Jurkat, Clone E6-1 (cell line): ENCODE measurements at regions not wholly inside any gene's neighbourhood (a gene's known extent, or its start where the extent isn't known, plus 50 kb on each side); places are given as distances from the start of the nearest gene placed in this dataset.
A peak's percentile ranks its signal among the peaks of the same experiment; 100 is the strongest.
"Not testable (repeated sequence)": the region's sequence is repeated elsewhere in the genome, so short reads cannot be mapped to it uniquely, and the experiment has no call there.

Experiments
- DNase-seq: peaks from one replicate; pipeline ENCODE4 v3.0.0-alpha.2; 2011; ENCODE audit warnings: low read depth, low spot score
- H3K4me3 ChIP-seq: 2 replicates; pipeline ENCODE4 v1.5.1; 2011; ENCODE audit warnings: mild to moderate bottlenecking, low read length, control low read depth, moderate library complexity

DNA sequence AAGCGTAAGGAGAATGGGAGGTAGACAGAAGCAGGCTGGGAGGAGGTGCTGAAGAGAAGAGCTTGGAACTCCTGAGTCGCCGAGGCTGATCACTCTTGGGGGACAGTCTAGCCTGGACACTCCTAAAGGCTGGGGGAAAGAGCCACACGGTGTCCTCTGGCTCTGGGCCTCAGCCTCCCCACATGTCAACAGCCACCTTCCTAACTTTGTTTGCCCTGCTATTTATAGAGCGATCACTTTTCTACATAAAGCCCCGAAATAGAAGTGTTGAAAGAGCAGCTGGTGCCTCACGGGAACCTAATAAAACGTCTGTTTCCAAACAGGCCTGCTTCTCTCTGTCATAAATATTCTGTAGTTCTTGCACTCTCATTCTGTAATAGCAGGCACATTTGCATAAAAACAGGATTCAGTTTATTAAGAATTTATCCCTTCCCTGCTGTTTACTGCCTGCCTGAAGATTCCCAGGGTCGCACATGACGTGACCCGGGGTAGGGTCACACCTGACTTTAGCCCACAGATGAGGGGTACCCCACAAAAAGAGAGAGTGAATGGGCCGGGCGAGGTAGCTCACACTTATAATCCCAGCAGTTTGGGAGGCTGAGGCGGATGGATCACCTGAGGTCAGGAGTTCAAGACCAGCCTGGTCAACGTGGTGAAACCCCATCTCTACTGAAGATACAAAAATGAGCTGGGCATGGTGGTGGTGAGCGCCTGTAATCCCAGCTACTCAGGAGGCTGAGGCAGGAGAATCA is 212.5 kb downstream of the TOMM20 start:
- no peak for DNase-seq
- H3K4me3 ChIP-seq: no peak overlapping the region

DNA sequence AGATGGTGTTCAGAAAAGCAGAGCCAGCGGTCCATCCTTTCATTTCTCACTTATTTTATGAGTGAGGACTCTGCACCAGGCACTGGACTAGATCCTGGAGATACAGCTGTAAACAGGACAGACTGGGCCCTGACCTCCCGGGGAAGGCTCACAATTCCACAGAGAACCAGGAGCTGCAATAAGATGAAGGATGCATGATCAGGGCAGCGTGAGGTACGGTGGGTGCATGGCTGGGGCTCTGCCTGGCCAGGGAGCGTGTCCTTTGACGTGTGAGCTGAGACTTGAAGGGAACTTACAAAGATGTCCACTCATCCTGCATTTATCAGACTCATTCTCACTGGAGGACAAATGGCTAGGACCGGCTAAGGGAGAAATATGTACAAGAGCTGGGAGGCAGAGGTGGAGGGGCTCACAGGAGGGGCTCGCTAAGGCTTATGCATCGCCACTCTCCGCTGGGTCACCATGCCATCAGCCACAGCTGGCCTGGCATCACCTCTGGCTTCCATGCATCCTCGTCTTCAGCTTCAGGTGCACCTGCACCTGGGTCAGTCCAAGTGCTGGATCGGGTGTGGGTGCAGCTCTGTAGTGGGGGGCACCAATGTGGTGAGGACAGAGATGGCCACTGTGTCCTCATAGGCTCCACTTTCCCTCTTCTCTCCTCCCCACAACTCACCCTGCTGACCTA is 213.9 kb downstream of the TOMM20 start:
- H3K4me3 ChIP-seq: no peak overlapping the region
- DNase-seq: no peak

DNA sequence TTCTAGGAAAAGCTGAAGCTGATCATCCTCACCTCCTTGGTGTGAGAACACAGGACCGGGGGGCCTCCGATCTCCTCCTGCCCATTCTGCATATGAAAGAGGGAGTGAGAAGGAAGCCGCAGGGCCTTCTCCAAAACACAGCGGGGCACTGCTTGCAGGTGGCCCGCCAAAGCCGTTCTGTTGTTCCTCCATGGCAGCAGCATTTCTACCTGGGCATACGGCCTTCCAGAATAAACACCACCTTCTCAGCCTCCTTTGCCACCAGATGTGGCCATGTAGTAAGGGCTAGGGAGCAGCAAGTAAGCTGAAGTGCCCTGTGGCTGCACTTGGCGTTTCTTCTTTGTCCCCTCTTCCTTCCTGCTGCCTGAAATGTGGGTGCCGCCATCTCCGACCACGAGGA is 214.9 kb downstream of the TOMM20 start:
- no peak overlapping the region for H3K4me3 ChIP-seq
- DNase-seq: no peak

DNA sequence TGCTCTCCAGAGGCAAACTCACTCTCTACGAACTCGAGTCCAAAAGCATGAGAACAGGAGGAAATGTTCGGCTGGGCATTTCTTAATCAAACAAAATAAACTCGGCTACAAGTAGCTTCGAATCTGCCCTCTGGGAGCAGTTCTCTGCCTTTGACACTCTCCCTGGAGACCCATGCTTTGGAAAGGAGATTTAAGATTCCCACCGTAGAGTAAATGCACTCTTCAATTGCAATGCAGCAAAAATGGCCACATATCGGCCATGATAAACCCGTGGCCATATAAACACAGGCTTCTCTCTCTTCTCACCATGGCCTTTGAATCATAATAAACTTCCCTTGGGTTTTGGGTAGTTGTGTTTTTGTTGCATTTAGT is 215.4 kb downstream of the TOMM20 start:
- no peak overlapping the region for H3K4me3 ChIP-seq
- DNase-seq: no peak

DNA sequence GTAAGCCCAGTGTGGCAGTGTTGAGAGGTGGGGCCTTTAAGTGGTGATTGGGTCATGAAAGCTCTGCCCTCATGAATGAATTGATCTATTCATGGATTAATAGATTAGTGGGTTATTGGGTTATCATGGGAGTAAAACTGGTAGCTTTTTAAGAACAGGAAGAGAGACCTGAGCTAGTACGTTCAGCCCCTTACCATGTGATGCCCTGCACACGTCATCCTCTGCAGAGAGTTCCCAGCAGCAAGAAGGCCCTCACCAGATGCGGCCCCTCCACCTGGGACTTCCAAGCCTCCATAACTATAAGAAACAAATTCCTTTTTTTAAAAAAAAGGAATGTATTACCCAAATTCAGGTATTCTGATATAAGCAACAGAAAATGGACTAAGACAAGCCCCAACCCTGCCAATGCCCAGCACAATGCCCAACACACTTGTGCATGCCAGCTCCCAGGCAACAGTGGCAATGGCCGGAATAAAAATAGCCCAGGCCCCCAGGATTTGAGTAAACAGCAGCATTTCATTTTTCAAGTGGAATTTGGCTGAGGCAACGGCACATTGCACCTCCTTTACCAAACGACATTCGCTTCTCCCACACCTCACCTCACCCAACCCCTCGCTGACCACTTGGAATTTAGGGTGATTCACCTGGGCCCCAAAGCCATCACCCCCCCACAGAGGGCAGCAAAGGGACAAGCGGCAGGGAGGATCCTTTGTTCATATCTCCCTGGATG is 215.9 kb downstream of the TOMM20 start:
- DNase-seq: no peak
- H3K4me3 ChIP-seq: no peak overlapping the region

DNA sequence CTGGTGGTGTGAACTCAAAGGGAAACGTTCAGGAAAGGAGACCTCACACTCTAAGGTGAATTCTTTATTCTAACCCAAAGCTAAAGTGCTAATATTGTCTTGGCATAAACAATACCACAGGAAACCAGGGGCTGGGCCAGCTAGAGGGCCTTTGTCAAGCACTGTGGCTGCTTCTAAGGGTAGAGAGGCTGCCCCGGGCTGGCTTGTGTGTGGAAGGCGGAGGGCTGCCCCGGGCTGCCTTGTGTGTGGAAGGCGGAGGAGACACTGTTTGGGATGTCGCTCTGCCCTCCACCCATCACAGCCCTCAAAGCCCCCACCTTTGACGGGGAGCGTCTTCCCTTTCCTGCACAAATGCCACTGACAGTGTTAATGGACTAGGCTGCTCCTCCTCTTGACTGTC is 216.8 kb downstream of the TOMM20 start:
- no peak for DNase-seq

DNA sequence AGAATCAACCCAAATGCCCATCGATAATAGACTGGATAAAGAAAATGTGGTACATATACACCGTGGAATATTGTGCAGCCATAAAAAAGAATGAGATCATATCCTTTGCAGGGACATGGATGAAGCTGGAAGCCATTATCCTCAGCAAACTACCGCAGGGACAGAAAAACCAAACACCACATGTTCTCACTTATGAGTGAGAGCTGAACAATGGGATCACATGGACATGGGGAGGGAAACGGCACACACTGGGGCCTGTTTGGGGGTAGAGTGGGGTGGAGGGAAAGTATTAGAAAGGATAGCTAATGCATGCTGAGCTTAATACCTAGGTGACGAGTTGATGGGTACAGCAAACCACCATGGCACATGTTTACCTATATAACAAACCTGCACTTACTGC is 217.5 kb downstream of the TOMM20 start:
- DNase-seq, H3K4me3 ChIP-seq: not testable (repeated sequence)

More for the DNA sequence above, 216.8 kb downstream of the TOMM20 start:
- no peak overlapping the region for H3K4me3 ChIP-seq

DNA sequence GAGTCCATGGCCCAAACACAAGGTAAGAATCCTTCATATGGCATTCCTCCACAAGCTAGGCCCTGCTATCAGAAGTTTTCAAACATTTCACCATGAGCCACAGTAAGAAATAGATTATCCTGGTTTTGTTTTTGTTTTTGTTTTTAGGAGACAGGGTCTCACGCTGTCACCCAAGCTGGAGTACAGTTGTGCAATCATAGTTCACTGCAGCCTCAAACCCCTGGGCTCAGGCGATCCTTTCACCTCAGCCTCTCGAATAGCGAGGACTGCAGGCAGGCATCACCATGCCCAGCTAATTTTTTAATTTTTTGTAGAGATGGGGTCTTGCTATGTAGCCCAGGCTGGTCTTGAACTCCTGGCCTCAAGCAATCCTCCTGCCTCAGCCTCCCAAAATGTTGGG is 218.8 kb downstream of the TOMM20 start:
- DNase-seq: no peak
- H3K4me3 ChIP-seq: no peak overlapping the region

DNA sequence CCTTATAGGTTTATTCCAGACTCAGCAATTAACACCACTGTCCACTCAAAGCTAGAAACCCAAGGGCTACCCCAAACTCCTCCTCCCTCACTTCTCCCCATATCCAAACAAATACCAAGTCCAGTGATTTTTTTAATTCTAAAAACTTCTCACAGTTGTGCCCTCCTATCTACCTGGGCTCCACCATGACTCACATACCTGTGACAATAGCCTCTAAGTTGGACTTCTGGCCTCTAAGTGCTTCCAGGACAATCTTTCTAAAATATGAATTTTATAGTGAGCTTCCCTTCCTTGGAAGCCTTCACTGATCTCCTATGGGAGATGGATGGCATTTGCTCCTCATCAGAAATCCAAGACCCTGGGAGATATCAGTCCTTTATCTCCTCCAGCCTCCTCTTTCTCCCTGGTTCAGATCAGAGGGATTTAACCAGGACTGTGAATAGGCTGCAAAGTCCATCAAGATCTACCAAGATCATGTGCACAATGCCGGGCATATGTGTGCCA is 219.3 kb downstream of the TOMM20 start:
- DNase-seq: no peak
- no peak overlapping the region for H3K4me3 ChIP-seq

DNA sequence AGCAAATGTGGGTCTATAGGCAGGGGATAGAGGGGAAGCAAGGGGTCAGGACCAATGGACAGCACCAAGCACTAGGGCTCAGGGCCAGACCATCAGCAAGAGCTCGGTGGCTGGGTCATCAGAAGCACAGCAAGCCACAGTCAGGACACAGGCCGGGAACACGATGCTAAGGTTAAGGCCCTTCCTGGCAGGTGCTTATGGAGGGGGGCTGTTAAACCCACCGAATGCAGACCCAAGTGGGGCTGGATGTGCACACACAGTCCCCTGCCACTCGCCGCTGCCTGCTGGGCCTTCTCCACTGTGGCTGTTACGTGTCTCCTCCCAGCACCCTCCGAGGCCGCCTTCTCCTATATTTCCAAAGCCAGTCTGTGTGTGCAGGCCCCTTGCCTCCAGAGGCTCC is 220.1 kb downstream of the TOMM20 start:
- no peak overlapping the region for H3K4me3 ChIP-seq

DNA sequence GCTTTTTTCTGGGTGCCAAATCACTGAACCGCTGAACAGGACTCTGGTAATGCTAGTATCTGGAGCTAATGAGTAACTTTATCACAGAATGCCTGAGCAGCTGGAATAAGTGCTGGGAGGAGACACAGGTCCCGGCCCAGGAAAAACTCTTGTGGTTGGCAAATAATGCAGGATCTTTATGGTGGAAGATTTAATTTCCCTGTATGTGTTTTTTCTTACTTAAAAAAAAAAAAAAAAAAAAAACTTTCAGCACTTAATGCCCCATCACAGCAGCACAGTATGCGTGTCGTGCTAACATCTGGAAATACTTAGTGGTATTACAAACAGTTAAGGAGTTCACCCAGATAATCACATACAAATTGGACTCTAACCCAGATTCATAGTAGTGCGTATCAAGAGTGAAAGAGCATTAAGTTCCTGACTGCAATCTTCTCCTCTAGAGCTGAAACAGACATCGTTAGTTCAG is 220.7 kb downstream of the TOMM20 start:
- no peak overlapping the region for H3K4me3 ChIP-seq
- DNase-seq: no peak

More for the DNA sequence above, 220.1 kb downstream of the TOMM20 start:
- DNase-seq: no peak

DNA sequence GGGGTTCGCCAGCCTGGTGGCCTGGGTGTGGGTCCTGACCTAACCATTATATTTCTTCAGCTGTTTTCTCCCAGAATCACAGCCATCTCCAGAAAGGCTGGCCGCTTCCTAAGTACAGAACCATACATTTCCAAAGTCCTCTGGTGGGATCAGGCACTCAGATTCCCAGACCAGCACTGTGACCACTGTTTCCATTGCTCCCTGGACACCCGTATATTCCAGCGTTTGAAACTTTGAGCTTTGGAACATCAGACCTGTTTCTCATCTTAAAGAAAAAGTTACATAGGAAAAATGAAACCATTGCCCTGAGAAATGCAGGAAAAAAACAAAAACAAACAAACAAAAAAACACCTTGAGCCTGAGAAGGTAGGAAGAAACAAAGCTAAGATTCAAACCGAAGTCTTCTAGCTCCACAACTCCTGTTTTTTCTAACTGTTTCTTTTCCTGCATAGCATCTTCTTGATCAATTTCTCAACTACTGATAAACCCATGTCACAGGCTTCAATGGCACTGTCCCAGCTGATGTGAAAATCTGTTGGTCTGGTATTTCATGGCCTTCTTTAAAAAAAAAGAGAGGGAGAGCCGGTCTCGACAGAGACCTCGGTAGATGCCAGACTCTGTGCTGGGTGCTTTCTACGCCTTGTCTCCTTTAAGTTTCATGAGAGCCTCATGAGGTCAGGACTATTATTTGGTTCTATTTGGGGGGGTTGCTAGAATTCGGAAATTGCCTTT is 221.3 kb downstream of the TOMM20 start:
- no peak overlapping the region for H3K4me3 ChIP-seq
- no peak for DNase-seq

DNA sequence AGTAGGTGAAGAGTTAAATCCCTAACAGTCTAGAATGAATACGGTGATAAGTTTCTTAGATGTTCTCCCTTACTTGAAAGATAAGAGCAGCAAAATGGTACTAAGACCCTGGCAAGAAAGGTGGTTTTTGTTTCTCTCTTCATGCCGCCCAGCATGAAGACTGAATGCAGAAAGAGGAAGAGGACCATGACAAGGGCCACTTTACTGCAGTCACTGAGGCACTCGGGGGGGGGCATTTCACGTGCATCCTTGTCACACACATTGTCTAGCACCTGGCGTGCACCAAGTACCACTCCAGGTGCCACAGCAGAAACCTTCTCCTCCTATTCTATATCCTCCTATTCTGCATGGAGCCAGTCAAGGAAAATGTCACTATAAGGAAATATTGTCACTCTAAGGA is 222.0 kb downstream of the TOMM20 start:
- DNase-seq: no peak
- no peak overlapping the region for H3K4me3 ChIP-seq

DNA sequence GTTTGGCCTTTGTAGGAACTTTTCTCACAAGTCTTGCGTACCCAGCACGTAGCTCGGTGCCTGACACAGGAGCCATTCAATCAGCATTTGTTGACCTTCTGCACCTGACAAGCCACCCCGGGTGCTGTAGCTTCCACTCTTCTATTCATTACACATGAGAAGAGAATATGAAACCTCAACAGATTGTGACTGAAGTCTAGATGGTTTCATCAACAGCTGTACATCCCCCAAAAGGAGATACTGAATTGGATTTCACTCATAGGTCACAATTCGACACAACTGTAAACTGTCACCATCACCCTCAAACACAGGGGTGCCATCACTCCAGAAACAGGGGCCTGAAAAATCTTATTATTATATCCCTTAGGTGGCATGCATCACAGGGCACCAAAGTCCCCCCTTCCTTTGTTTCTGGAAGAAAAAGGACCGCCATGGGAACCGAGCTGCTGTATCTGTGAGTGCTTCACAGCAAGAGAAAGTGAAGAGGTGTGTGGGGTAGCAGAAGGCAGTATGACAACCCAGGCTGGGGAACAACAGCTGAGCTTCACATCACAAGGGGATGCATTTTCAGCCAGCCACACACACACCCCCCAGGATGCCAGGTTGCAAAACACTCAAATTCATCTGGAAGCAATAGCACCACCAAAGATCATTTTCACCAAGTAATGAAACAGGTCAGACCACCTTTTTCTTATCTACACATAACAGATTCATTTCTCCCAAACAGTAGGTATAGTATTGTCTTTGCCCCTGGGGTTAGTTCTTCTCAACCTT is 225.7 kb downstream of the TOMM20 start:
- DNase-seq: peak; percentile 15
- H3K4me3 ChIP-seq: no peak overlapping the region

DNA sequence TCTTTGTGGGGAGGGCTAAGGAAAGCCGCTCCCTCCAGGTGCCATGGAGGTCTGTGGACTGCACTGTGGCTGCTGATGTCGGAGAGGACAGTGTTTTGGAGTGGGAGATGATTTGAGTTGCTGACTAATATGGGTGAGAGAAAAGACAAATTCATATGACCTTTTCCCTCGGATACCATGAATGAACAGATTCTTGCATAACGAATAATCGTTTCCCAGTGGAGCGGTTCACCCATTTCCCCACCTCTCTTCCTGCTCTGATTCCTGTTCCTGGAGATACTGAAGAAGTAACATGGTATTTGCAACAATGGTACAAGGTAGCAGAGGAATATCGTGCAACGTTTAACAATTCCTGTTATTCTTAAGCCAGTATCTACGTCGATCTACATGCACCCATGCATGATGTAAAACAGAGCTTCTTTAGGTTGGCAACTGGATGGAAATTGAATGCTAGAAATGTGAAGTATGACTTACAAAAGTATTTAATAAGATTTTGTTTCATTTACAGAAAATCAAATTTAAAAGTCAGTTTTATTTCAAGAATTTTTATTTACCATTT is 227.1 kb downstream of the TOMM20 start:
- H3K4me3 ChIP-seq: no peak overlapping the region
- DNase-seq: no peak

DNA sequence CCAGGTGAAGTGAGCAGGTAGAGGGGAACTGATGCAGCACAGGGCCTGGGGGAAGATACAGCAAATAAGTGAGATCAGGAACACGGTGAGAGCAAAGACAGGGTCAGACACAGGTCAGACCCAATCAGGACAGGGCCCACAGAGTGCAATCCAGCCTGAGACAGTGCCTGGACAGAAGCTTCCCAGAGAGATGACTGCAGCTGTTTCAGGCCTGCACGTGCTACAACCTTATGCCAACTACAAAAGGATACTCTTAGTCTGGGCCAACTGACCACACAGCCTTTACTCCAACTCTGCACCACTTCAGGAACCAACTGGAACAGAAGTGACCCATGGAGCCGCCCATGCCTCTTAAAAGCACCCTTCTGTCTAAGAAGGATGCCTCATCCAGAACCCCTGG is 228.0 kb downstream of the TOMM20 start:
- DNase-seq: no peak
- no peak overlapping the region for H3K4me3 ChIP-seq

DNA sequence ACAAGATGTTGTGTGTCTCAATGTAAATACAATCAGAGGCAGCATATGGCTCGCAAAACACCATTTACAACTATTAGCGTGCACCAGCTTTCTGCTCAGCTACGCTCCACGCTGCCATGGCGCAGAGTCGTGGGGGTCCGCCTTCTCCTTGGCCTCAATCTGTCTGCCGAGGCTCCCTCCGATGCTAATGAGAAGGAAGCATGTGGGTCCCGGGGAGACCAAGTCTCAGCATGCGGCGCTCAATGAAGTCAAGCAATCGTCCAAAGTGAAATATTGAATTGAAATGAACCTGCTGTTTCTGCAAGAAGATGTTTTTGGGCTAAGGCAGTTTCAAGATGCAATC is 228.9 kb downstream of the TOMM20 start:
- no peak for DNase-seq
- H3K4me3 ChIP-seq: no peak overlapping the region

DNA sequence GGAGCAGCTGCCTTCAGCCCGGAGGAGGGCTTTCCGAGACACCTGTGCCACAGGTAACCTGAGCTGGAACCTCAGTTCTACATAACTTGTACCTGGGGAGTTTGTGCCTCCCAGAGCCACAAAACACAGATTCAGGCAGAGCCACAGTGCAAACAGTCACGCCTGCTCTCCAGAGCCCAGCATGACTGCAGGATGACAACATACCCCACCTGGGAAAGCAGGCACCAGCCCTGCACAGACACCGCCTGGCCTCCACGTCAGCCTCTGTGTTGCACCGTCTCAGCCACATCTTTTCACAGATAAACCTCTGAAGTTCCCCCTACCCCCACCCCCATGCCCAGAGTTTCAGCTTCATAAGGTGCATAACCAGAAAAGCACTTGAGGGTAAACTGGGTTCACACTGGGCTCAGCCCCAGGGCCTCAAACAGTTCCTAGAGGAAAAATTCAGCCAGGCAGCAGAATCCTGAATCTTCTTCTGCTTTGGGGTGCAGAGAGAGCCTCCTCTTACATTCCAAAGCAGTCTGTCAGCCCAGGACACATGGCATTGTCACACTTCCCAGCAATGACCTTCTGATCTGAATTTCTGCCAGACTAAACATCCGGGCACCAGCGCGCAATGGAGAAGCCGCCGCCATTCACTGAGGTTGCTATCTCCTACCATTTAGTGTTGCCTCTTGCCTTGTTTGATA is 229.5 kb downstream of the TOMM20 start:
- H3K4me3 ChIP-seq: no peak overlapping the region
- no peak for DNase-seq
